Epithelial cell of proximal tubule (primary cell): ENCODE measurements at regions not wholly inside any gene's neighbourhood (a gene's known extent, or its start where the extent isn't known, plus 50 kb on each side); places are given as distances from the start of the nearest gene placed in this dataset.

ENCODE experiments used
- DNase-seq: peaks from one replicate; pipeline ENCODE4 v3.0.0-alpha.2; 2011; ENCODE audit warnings: low read depth
- H3K4me3 ChIP-seq: 2 replicates; pipeline ENCODE4 v1.5.1; 2011; ENCODE audit warnings: low read depth, mild to moderate bottlenecking, low read length
- CTCF ChIP-seq: conservative IDR thresholded peaks from 2 replicates; pipeline ENCODE4 v1.5.1; 2012; ENCODE audit warnings: low read depth, mild to moderate bottlenecking, low read length

- TF ChIP-seq CTCF = no peak
- no peak for DNase-seq
Observed at GRCh38 chr22:27581236-27581635, 220.3 kb downstream of the MN1 start.

GRCh38 chr22:27581688-27582087, 219.9 kb downstream of the MN1 start:
- H3K4me3 ChIP-seq = no peak overlapping the region
- no peak for TF ChIP-seq CTCF
- DNase-seq = no peak

More at GRCh38 chr22:27581236-27581635, 220.3 kb downstream of the MN1 start:
- H3K4me3 ChIP-seq = no peak overlapping the region

GRCh38 chr22:27583856-27584255, 217.7 kb downstream of the MN1 start:
- H3K4me3 ChIP-seq = no peak overlapping the region
- no peak for TF ChIP-seq CTCF
- no peak for DNase-seq

GRCh38 chr22:27585141-27585540, 216.4 kb downstream of the MN1 start:
- no peak for DNase-seq
- H3K4me3 ChIP-seq = no peak overlapping the region

GRCh38 chr22:27588268-27588667, 213.3 kb downstream of the MN1 start:
- TF ChIP-seq CTCF = no peak
- no peak for DNase-seq

More at GRCh38 chr22:27585141-27585540, 216.4 kb downstream of the MN1 start:
- no peak for TF ChIP-seq CTCF

GRCh38 chr22:27588915-27589314, 212.6 kb downstream of the MN1 start:
- DNase-seq = no peak
- no peak for TF ChIP-seq CTCF
- no peak overlapping the region for H3K4me3 ChIP-seq

More at GRCh38 chr22:27588268-27588667, 213.3 kb downstream of the MN1 start:
- no peak overlapping the region for H3K4me3 ChIP-seq

- no peak for TF ChIP-seq CTCF
- no peak for DNase-seq
- H3K4me3 ChIP-seq = no peak overlapping the region
Observed at GRCh38 chr22:27591060-27591459, 210.5 kb downstream of the MN1 start.
